ENCODE measurements at regions not wholly inside any gene's neighbourhood (a gene's known extent, or its start where the extent isn't known, plus 50 kb on each side); places are given as distances from the start of the nearest gene placed in this dataset.
A peak's percentile ranks its signal among the peaks of the same experiment; 100 is the strongest.

GRCh38 chr7:8938044-8938805 is 504.8 kb downstream of the NXPH1 start:
- Histone ChIP-seq H3K36me3 (ENCODE audit: insufficient read depth, low read depth, low read length) (no peaks in the 10 kb centered on the region), H3K27me3 (ENCODE audit: insufficient read depth, low read length) (no peaks in the 10 kb centered on the region), H3K4me1 (ENCODE audit: insufficient read depth, low read length) (no peaks in the 10 kb centered on the region), H3K27ac (ENCODE audit: low read length) (no peak overlapping the region), H3K9ac (ENCODE audit: low read depth, low read length) (no peak overlapping the region), H3K4me3 (ENCODE audit: low read length) (no peak overlapping the region), H3K9me3 (ENCODE audit: insufficient read depth, low read depth, low read length) (no peaks in the 10 kb centered on the region)

DNA sequence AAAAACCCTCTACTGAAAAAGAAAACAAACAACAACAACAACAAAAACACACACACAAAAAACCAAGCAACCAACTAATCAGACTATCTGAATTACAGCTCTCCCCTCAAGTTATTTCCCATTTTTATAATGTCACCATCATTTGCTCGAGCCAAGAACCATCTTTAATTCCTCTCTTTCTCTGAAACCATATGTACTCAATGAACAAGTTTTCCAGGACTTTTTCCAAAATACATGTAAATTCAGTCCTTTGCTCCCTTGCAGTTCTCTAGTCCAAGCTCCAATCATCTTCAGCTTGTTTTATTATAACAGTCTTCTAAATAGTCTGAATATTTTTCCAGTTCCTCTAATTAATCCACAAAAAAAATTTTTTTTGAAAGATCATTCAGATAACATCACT is 506.0 kb downstream of the NXPH1 start:
- Histone ChIP-seq H3K9me3 (ENCODE audit: insufficient read depth, low read depth, low read length) (no peaks in the 10 kb centered on the region), H3K27ac (ENCODE audit: low read length) (no peak overlapping the region), H3K9ac (ENCODE audit: low read depth, low read length) (no peak overlapping the region), H3K27me3 (ENCODE audit: insufficient read depth, low read length) (no peaks in the 10 kb centered on the region), H3K4me1 (ENCODE audit: insufficient read depth, low read length) (no peaks in the 10 kb centered on the region), H3K4me3 (ENCODE audit: low read length) (no peak overlapping the region), H3K36me3 (ENCODE audit: insufficient read depth, low read depth, low read length) (no peaks in the 10 kb centered on the region)

DNA sequence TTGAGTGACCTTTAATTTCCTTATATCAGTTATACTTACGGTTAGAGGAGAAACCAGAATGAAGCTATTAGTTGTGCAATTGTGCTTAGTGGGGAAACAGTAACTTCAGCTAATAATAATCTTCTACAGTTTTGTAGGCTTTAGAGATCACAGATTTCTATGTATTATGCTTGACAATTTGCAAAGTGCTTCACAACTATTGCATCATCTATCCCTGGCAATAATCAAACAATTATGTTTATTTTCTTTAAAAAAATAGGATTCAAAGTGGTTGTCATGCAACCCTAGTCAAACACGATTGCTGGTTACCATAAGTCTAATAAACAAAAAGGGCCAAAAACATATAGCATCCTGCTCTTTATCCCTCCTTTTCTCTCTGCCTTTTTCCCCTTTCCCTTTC is 530.3 kb downstream of the NXPH1 start:
- H3K4me1 ChIP-seq (ENCODE audit: insufficient read depth, low read length), result no peaks in the 10 kb centered on the region

GRCh38 chr7:8965177-8965576 is 531.8 kb downstream of the NXPH1 start:
- Histone ChIP-seq H3K4me3 (ENCODE audit: low read length) (no peak overlapping the region), H3K27me3 (ENCODE audit: insufficient read depth, low read length) (no peaks in the 10 kb centered on the region), H3K4me1 (ENCODE audit: insufficient read depth, low read length) (no peaks in the 10 kb centered on the region), H3K36me3 (ENCODE audit: insufficient read depth, low read depth, low read length) (no peaks in the 10 kb centered on the region), H3K27ac (ENCODE audit: low read length) (no peak overlapping the region), H3K9ac (ENCODE audit: low read depth, low read length) (no peak overlapping the region), H3K9me3 (ENCODE audit: insufficient read depth, low read depth, low read length) (no peaks in the 10 kb centered on the region)

More for the DNA sequence above, 530.3 kb downstream of the NXPH1 start:
- H3K27ac ChIP-seq (ENCODE audit: low read length), result no peak overlapping the region
- H3K4me3 ChIP-seq (ENCODE audit: low read length), result no peak overlapping the region
- no peak overlapping the region for H3K9ac ChIP-seq (ENCODE audit: low read depth, low read length)
- no peaks in the 10 kb centered on the region for H3K9me3 ChIP-seq (ENCODE audit: insufficient read depth, low read depth, low read length)
- no peaks in the 10 kb centered on the region for H3K36me3 ChIP-seq (ENCODE audit: insufficient read depth, low read depth, low read length)
- no peaks in the 10 kb centered on the region for H3K27me3 ChIP-seq (ENCODE audit: insufficient read depth, low read length)

DNA sequence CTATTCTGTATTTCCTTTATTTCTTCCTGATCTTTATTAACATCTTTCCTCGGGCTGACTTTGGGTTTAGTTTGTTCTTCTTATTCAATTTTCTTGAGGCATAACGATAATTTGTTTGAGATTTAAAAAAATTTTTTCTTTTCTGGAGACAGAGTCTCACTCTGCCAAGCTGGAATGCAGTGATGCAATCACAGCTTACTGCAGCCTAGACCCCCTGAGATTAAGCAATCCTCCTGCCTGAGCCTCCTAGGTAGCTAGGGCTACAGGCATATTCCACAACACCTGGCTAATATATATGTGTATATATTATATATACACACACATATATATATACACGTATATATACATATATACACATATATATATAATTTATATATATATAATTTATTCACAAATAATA is 540.2 kb downstream of the NXPH1 start:
- Histone ChIP-seq H3K36me3 (ENCODE audit: insufficient read depth, low read depth, low read length) (no peaks in the 10 kb centered on the region), H3K9me3 (ENCODE audit: insufficient read depth, low read depth, low read length) (no peaks in the 10 kb centered on the region), H3K27me3 (ENCODE audit: insufficient read depth, low read length) (no peaks in the 10 kb centered on the region), H3K27ac (ENCODE audit: low read length) (no peak overlapping the region), H3K9ac (ENCODE audit: low read depth, low read length) (no peak overlapping the region), H3K4me3 (ENCODE audit: low read length) (no peak overlapping the region), H3K4me1 (ENCODE audit: insufficient read depth, low read length) (no peaks in the 10 kb centered on the region)

DNA sequence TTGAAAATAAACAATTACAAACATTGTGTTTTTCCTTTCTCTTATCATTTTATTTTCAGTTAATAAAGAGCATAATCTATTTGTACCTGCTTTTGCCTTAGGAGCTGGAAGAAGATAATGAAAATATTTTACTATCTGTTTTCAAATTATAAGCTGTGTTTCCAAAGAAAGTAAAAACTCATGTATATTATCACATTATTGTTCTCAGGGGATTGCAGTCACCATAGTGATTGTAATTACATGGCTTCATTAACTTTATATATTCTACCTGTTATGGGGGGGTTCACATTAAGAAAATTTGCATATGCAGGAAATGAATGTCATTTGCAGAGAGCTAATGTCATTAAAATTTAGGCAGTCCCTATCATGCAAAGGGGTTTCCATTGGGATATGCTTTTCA is 542.3 kb downstream of the NXPH1 start:
- Histone ChIP-seq H3K4me1 (ENCODE audit: insufficient read depth, low read length) (no peaks in the 10 kb centered on the region), H3K9me3 (ENCODE audit: insufficient read depth, low read depth, low read length) (no peaks in the 10 kb centered on the region), H3K4me3 (ENCODE audit: low read length) (no peak overlapping the region), H3K36me3 (ENCODE audit: insufficient read depth, low read depth, low read length) (no peaks in the 10 kb centered on the region), H3K27me3 (ENCODE audit: insufficient read depth, low read length) (no peaks in the 10 kb centered on the region), H3K9ac (ENCODE audit: low read depth, low read length) (no peak overlapping the region), H3K27ac (ENCODE audit: low read length) (no peak overlapping the region)

DNA sequence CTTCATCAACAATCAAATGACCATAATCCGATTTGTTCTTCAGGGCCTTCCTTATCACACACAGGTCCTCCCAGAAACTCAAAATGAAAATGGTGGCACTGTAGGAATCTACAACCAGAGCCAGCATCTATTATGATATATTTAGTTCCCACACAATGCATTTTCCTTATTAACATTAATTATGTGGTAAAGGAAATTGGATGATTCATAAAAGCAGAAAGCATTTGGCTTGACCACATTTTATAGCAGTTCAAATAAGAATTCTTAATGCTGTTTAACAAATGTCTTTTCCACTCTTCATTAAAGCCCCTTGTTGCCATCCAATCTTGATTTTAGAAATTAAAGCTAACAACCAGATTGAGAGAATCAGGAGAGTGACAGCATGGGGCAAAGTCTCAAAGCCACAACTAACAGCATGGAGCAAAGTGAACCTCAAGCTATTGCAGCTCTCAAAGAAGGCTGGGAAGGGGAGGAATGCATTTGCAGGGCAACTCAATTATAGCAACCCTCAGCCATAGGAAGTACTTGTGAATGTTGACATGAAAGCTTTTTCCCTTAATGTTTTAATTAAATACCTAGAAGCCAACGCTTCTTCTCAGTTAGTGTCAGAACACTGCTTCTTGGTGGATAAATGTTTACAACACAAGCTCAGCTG is 549.1 kb downstream of the NXPH1 start:
- H3K27ac ChIP-seq (ENCODE audit: low read length), result no peak overlapping the region
- H3K4me3 ChIP-seq (ENCODE audit: low read length), result no peak overlapping the region
- no peaks in the 10 kb centered on the region for H3K27me3 ChIP-seq (ENCODE audit: insufficient read depth, low read length)
- no peaks in the 10 kb centered on the region for H3K36me3 ChIP-seq (ENCODE audit: insufficient read depth, low read depth, low read length)
- no peaks in the 10 kb centered on the region for H3K9me3 ChIP-seq (ENCODE audit: insufficient read depth, low read depth, low read length)
- no peaks in the 10 kb centered on the region; the same call in 1 of the 2 replicates for H3K4me1 ChIP-seq (ENCODE audit: insufficient read depth, low read length)
- H3K9ac ChIP-seq (ENCODE audit: low read depth, low read length), result no peak overlapping the region

DNA sequence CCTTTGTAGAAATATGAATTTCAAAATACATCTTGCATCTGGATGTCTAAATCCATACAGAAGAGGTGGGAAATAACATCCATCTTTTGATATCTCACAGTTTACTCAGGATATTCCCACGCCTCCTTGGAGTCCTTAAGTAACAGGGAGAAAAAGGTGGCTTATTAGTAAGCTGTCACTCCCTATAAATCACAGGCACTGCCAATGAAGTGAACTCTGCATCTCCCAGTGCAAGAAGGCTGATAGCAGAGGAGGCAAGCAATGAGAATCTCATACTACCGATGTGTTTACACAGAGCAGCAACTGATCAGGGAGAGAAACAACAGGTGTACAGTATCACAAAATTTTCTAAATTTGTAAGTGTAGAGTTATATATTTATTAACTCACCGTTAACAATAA is 551.8 kb downstream of the NXPH1 start:
- Histone ChIP-seq H3K27ac (ENCODE audit: low read length) (no peak overlapping the region), H3K27me3 (ENCODE audit: insufficient read depth, low read length) (no peaks in the 10 kb centered on the region), H3K9ac (ENCODE audit: low read depth, low read length) (no peak overlapping the region), H3K9me3 (ENCODE audit: insufficient read depth, low read depth, low read length) (no peaks in the 10 kb centered on the region), H3K4me1 (ENCODE audit: insufficient read depth, low read length) (no peaks in the 10 kb centered on the region; the same call in 1 of the 2 replicates), H3K36me3 (ENCODE audit: insufficient read depth, low read depth, low read length) (no peaks in the 10 kb centered on the region), H3K4me3 (ENCODE audit: low read length) (no peak overlapping the region)

GRCh38 chr7:8988267-8988666 is 554.9 kb downstream of the NXPH1 start:
- Histone ChIP-seq H3K4me1 (ENCODE audit: insufficient read depth, low read length) (no peaks in the 10 kb centered on the region; the same call in 1 of the 2 replicates), H3K9me3 (ENCODE audit: insufficient read depth, low read depth, low read length) (no peaks in the 10 kb centered on the region), H3K27me3 (ENCODE audit: insufficient read depth, low read length) (no peaks in the 10 kb centered on the region), H3K36me3 (ENCODE audit: insufficient read depth, low read depth, low read length) (no peaks in the 10 kb centered on the region), H3K9ac (ENCODE audit: low read depth, low read length) (no peak overlapping the region), H3K4me3 (ENCODE audit: low read length) (no peak overlapping the region), H3K27ac (ENCODE audit: low read length) (no peak overlapping the region)

DNA sequence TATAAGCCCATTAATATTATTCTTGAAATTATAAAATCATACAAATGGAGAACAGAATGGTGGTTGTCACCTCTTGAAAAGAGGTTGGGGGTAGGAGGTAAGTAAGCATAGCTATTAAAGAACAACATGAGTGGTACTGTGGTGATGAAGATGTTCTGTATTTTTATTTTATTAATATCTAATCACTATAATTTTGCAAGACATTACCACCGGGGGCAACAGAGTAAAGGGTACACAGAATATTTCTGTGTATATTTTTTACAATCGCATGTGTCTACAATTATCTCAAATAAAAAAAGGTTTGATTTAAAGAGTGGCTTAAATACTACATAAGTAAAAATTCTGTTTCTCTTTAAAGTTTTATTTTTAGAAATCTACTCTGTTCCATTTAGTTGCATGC is 557.8 kb downstream of the NXPH1 start:
- no peak overlapping the region for H3K9ac ChIP-seq (ENCODE audit: low read depth, low read length)
- no peaks in the 10 kb centered on the region for H3K36me3 ChIP-seq (ENCODE audit: insufficient read depth, low read depth, low read length)
- no peaks in the 10 kb centered on the region for H3K27me3 ChIP-seq (ENCODE audit: insufficient read depth, low read length)
- no peak overlapping the region for H3K27ac ChIP-seq (ENCODE audit: low read length)
- no peak overlapping the region for H3K4me3 ChIP-seq (ENCODE audit: low read length)
- no peaks in the 10 kb centered on the region for H3K9me3 ChIP-seq (ENCODE audit: insufficient read depth, low read depth, low read length)
- no peaks in the 10 kb centered on the region for H3K4me1 ChIP-seq (ENCODE audit: insufficient read depth, low read length)

GRCh38 chr7:8998762-8999161 is 565.4 kb downstream of the NXPH1 start:
- no peaks in the 10 kb centered on the region for H3K27me3 ChIP-seq (ENCODE audit: insufficient read depth, low read length)
- no peak overlapping the region for H3K9ac ChIP-seq (ENCODE audit: low read depth, low read length)
- H3K36me3 ChIP-seq (ENCODE audit: insufficient read depth, low read depth, low read length), result no peaks in the 10 kb centered on the region
- no peaks in the 10 kb centered on the region for H3K4me1 ChIP-seq (ENCODE audit: insufficient read depth, low read length)
- no peaks in the 10 kb centered on the region for H3K9me3 ChIP-seq (ENCODE audit: insufficient read depth, low read depth, low read length)
- H3K4me3 ChIP-seq (ENCODE audit: low read length), result no peak overlapping the region
- no peak overlapping the region for H3K27ac ChIP-seq (ENCODE audit: low read length)

DNA sequence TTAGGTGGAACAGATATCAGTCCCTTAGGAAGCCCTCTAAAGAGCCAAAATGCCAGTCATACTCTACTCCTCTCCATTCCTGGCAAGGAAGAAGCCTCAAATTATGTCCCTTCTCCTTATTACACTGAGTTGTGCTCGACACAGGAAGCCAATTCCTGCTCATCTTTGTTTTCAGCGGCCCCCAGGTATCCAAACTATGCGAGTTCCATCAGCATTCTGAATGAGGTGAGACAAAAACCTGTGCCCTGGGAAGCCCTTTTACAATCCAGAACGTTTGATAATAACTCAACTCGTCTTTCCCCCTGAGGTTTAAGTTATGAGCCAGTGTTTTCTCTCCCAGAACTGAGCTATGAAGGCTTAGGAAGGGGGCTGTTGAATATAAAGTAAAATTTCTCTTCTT is 580.5 kb downstream of the NXPH1 start:
- H3K27ac ChIP-seq (ENCODE audit: low read length), result no peak overlapping the region

More for the DNA sequence above, 580.5 kb downstream of the NXPH1 start:
- Histone ChIP-seq H3K9me3 (ENCODE audit: insufficient read depth, low read depth, low read length) (no peaks in the 10 kb centered on the region), H3K4me3 (ENCODE audit: low read length) (peak overlapping the region; percentile 13; the same call in 1 of the 2 replicates), H3K4me1 (ENCODE audit: insufficient read depth, low read length) (peaks cover 10% of the 10 kb centered on the region), H3K9ac (ENCODE audit: low read depth, low read length) (no peak overlapping the region), H3K36me3 (ENCODE audit: insufficient read depth, low read depth, low read length) (no peaks in the 10 kb centered on the region), H3K27me3 (ENCODE audit: insufficient read depth, low read length) (no peaks in the 10 kb centered on the region)

Measured in iPS-20b (cell line).